Activated T-helper 17 cell treated with anti-CD3 and anti-CD28 coated beads, Interleukin-2, amount 50 U/mL, for 72 hours (primary cell): ENCODE measurements at regions not wholly inside any gene's neighbourhood (a gene's known extent, or its start where the extent isn't known, plus 50 kb on each side); places are given as distances from the start of the nearest gene placed in this dataset.

Experiments
- ATAC-seq: fragments of 150-1000 bp; cut with Tn5 transposase; replicated peaks from 2 replicates; pipeline ENCODE4 v1.10.0; 2021; ENCODE audit warnings: mild to moderate bottlenecking, moderate library complexity
- H3K27ac Mint-ChIP-seq: one replicate; pipeline ENCODE4 v1.8.0; 2022; ENCODE audit warnings: mixed read lengths
- H3K27me3 Mint-ChIP-seq: one replicate; pipeline ENCODE4 v1.8.0; 2022; ENCODE audit warnings: mixed read lengths
- H3K36me3 Mint-ChIP-seq: one replicate; pipeline ENCODE4 v1.8.0; 2022; ENCODE audit warnings: low read depth, mild to moderate bottlenecking, mixed read lengths
- H3K4me1 Mint-ChIP-seq: one replicate; pipeline ENCODE4 v1.8.0; 2022; ENCODE audit warnings: mixed read lengths
- H3K4me3 Mint-ChIP-seq: one replicate; pipeline ENCODE4 v1.8.0; 2022; ENCODE audit warnings: mild to moderate bottlenecking, mixed read lengths
- H3K9me3 Mint-ChIP-seq: one replicate; pipeline ENCODE4 v1.8.0; 2022; ENCODE audit warnings: mixed read lengths

DNA sequence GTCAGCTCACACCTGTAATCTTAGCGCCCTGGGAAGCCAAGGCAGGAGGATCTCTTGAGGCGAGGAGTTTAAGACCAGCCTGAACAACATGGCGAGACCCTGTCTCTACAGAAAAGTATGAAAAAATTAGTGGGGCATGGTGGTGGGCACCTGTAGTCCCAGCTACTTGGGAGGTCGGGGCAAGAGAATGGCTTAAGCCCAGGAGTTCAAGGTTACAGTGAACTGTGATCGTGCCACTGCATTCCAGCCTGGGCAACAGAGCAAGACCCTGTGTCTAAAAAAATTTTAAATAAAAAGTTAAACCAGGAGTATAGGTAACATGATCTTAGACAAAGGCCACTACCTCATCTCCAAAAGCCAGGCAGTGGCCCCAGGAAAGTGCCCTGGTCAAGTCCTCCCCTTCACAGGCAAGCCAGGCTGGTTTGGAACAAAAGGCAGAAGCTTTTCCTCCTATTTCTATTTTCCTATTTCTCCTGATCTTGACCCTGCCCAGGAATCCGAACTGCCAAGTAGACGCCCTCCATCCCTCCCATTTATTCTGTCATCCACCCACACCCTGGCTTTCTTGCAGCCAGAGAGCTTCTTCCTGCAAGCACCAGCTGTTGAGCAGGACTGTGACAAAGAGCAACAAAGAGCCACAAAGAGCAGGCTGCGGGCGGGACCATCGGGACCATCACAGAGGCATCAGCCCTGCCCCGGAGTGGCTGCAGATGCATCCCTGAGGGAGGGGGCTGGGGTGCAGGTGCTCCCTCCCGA, 149.9 kb upstream of the AFDN start:
- Mint-ChIP-seq H3K4me1 (no peaks in the 10 kb centered on the region), H3K27ac (no peak overlapping the region), H3K4me3 (no peak overlapping the region), H3K27me3 (peaks cover 60% of the 10 kb centered on the region), H3K9me3 (peaks cover 5% of the 10 kb centered on the region), H3K36me3 (no peaks in the 10 kb centered on the region)
- no peak for ATAC-seq

DNA sequence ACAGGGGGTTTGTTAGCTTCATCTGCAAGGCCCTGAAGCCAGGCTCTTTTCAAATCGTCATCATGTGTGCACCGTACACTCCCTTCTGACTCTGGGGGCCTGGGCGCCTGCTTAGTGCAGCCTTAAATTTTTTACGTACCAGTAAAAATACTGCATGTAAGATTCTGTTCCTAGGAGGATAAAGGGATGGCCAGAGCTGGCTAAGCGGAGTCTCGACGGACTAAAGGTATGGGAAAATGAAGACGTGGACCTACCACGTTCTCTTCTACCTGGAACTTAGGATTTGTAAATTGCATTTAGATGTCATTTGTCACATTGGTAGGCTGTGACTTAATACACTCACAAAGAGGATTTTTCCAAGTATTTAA, 149.3 kb upstream of the AFDN start:
- peaks cover 3% of the 10 kb centered on the region for H3K9me3 Mint-ChIP-seq
- H3K36me3 Mint-ChIP-seq, result no peaks in the 10 kb centered on the region
- peaks cover 63% of the 10 kb centered on the region for H3K27me3 Mint-ChIP-seq
- H3K4me1 Mint-ChIP-seq, result no peaks in the 10 kb centered on the region
- no peak for ATAC-seq
- no peak overlapping the region for H3K4me3 Mint-ChIP-seq
- H3K27ac Mint-ChIP-seq, result no peak overlapping the region

DNA sequence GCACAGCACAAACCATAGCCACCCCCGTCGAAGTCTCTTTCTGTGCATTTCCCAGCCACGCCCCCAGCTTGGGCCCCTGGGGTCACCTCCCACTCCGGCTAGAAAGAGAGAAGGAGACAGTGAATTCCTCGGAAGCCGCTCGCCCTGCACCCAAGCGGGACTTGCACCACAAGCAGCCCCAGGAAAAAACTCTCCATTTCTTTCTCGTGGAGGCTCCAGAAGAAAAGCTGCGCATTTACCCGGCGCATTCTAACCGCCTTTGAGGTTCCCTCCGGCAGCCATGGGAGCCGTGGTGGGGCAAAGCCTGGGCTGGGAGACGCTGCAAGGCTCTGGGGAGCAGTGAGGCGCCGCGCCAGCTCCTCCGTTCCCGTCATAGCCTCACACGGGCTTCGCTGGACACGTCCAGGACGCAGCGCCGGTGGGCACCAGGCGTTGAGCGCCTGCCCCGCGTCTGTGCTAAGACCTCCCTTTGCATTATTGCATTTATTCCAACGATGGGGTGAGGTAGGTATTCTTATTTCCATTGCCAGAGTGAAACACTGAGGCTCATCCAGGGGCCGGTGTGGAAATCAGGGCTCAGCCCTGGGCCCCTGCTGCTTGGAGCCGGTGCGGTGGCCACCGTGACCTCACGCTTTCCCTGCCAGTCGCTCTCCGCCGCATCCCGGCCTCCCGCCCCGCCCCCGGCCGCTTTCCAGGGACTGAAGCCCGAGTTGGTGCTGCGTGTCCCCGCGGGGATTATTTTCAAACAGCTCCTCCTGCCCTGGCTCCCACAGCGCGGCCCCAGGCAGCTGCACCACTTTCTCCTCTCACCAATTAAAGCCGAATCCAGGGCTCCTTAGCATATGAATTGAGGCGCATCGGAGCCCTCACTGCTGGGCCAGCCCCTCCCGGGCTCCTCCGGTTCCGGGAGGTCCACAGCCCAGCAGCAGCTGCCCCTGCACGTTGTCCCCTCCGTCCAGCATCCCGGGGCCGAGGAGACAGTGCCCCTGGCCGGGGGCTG, 148.3 kb upstream of the AFDN start:
- Mint-ChIP-seq H3K27ac (no peak overlapping the region), H3K4me3 (no peak overlapping the region), H3K36me3 (no peaks in the 10 kb centered on the region), H3K9me3 (no peaks in the 10 kb centered on the region), H3K4me1 (no peaks in the 10 kb centered on the region), H3K27me3 (peaks cover 69% of the 10 kb centered on the region)
- no peak for ATAC-seq

DNA sequence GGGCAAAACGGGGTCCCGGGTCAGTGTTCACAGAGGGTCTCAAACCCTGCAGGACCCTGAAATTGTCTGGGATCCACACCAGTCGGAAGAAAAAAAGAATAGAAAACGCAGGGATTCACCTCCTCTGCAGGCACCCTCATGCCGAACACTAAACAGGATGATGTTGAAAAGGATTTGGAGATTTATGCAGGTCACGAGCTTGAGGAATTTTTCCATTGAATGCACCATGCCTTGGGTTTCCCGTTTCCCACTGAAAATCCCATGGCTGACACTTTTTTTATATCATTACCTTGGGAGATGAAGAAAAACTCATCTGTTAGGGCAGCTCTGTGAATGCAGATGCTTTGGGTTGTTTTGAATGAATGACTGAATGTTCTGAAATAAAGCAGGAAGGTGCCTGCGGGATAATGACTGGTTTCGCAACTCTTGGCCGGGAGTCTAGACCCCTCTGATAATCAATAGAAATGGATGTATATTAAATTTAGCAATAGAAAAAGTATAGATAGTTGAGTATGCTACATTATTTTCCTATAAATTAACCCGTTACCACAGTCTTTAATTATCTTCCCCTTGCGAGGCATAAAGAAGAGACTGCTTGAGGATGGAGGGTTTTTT, 147.5 kb upstream of the AFDN start:
- H3K4me3 Mint-ChIP-seq, result no peak overlapping the region
- no peaks in the 10 kb centered on the region for H3K4me1 Mint-ChIP-seq

DNA sequence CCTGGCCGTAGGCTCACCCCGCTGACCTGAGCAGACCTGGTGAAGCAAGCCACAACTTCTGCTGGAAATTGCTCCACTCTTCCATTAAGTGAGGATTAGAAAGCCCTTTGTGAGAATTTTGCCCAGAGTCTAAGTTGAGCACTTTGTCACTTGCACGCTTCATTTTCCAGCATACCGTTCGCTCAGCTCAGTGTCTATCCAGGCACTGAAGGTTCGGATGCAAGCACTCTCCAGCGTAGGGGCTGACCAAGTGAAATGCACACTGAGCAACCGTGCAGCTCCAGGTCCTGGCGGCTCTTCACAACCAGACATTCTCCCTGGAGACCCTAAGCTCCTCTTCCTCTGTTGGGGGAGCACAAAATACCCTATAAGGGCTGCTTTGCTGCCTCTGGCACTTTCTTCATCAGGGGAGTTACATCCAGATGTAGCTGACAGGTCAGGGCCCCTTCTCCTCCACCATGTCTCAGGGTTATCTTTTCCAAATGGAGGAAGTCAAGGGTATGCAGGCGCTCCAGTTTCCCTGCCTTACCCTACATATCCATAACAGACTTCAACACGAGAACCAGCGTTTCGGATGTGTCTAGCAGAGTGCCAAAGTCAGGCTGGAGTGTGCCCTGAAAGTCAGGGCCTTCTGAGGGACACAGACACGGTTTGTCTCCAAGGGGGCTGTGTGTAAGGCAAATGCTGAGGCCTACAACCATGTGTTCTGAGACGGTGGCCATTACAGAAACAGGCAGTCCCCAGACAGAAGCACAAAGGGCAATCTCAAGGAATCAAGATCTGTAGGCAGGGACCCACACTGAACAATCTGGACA, 146.7 kb upstream of the AFDN start:
- no peak for ATAC-seq

More for the DNA sequence above, 147.5 kb upstream of the AFDN start:
- peaks cover 76% of the 10 kb centered on the region for H3K27me3 Mint-ChIP-seq
- H3K27ac Mint-ChIP-seq, result no peak overlapping the region
- no peaks in the 10 kb centered on the region for H3K36me3 Mint-ChIP-seq
- no peak for ATAC-seq
- no peaks in the 10 kb centered on the region for H3K9me3 Mint-ChIP-seq

DNA sequence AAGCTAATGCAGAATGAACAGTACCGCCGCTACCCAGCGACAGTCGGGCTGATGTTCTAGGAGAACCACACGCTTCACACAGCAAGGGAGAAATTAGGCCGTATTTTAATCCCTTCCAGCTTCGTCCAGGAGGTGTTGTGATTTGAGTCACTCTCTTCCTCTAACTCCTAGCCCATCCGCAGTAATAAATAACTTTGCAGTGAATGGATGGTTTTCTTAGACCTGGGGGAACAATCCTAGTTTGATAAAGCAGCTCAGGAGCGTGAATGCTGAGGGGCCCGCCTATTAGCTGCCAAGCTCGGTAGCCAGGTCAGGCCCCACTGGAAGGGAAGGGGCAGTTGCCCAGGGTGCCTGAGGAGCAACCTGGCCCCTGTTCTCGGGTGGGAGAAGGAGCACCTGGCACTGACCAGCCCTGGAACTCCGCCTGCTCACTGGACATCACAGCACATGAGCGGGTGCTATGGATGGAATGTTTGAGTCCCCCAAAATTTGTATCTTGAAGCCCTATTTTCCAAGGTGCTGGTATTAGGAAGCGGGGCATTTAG, 146.0 kb upstream of the AFDN start:
- no peak overlapping the region for H3K27ac Mint-ChIP-seq
- no peak for ATAC-seq
- H3K9me3 Mint-ChIP-seq, result no peaks in the 10 kb centered on the region
- H3K4me1 Mint-ChIP-seq, result no peaks in the 10 kb centered on the region
- H3K4me3 Mint-ChIP-seq, result no peak overlapping the region
- no peaks in the 10 kb centered on the region for H3K36me3 Mint-ChIP-seq
- H3K27me3 Mint-ChIP-seq, result peaks cover 75% of the 10 kb centered on the region

More for the DNA sequence above, 146.7 kb upstream of the AFDN start:
- no peak overlapping the region for H3K4me3 Mint-ChIP-seq
- no peaks in the 10 kb centered on the region for H3K9me3 Mint-ChIP-seq
- no peak overlapping the region for H3K27ac Mint-ChIP-seq
- H3K36me3 Mint-ChIP-seq, result no peaks in the 10 kb centered on the region
- H3K27me3 Mint-ChIP-seq, result peaks cover 74% of the 10 kb centered on the region
- no peaks in the 10 kb centered on the region for H3K4me1 Mint-ChIP-seq

DNA sequence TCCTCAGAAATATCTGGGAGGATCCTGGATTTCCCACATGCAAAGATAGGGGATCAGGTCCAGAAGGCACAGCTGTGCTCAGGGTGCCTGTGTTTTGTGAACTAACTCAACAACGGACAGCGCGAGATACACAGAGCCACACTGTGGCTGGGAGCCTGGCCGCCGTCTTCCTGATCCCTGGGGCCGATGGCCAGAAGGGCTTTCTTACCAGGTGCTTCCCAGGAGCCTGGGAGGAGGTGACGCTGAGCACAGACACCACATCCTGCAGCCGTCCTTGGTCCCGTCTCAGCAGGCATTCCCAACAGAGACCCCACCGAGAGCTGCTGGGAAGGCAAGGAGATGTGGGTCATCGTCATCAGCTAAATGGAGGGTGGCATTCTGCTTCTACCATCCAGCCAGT, 144.6 kb upstream of the AFDN start:
- Mint-ChIP-seq H3K4me1 (no peaks in the 10 kb centered on the region), H3K36me3 (no peaks in the 10 kb centered on the region), H3K27me3 (peaks cover 65% of the 10 kb centered on the region), H3K27ac (no peak overlapping the region), H3K9me3 (no peaks in the 10 kb centered on the region), H3K4me3 (no peak overlapping the region)
- no peak for ATAC-seq

DNA sequence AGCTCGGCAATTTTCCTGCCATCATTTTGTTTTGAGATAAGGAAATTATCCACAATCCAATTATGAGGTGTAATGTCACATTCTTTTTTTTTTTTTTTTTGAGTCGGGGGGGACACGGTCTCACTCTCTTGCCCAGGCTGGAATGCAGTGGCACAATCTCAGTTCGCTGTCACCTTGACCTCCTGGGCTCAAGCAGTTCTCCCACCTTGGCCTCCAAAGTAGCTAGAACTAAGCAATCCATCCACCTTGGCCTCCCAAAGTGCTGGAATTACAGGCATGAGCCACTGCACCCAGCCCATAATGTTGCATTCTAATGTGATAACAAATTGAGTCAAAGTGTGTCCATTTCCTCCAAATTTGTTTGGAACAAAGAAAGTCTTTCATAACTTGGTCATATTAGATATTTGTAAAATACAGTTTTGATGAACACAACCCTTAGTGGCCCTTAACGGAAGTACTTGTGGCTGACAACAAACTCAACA, 144.1 kb upstream of the AFDN start:
- Mint-ChIP-seq H3K9me3 (no peaks in the 10 kb centered on the region), H3K27me3 (peaks cover 63% of the 10 kb centered on the region), H3K36me3 (no peaks in the 10 kb centered on the region), H3K27ac (no peak overlapping the region), H3K4me3 (no peak overlapping the region), H3K4me1 (no peaks in the 10 kb centered on the region)
- ATAC-seq, result no peak

DNA sequence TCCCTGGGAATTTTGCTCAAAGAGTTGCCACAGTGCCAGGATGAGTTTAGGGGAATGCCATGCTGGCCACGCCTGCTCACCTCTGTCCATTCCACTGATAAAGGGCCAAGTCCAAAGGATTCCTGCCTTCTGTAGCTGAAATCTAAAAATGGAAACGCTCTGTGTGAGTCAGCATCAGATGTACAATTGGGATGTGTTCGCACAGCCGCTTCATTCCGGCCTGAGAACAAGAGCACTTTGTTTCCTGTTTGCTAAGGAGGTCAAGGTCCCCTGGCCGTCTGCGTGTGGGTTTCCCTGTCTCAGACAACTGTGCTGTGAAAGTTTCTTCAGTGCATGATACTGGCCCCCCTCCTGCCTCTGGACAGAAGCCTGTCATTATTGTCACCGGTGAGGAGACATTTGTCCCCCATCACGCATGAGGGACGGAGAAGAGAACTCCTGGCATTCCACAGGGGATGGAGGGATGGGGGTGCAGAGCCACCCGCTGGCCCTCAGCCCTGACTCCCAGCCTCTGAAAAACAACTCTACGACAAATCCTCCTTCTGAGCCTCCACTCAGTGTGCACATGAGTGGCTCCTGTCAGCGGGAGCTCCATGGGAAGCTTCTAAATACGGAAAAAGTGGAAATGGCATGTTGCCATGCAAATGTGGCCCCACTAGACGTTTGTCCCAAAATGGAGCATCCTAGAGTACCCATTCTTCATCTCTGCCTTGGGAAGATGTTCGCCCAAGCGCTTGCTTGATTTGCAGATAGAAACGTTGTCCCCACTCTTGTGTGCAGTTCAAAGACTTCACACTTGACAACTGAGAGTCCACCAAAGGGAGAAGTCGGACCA, 143.5 kb upstream of the AFDN start:
- Mint-ChIP-seq H3K9me3 (no peaks in the 10 kb centered on the region), H3K27me3 (peaks cover 59% of the 10 kb centered on the region), H3K27ac (no peak overlapping the region), H3K4me1 (no peaks in the 10 kb centered on the region), H3K36me3 (no peaks in the 10 kb centered on the region), H3K4me3 (no peak overlapping the region)
- no peak for ATAC-seq

DNA sequence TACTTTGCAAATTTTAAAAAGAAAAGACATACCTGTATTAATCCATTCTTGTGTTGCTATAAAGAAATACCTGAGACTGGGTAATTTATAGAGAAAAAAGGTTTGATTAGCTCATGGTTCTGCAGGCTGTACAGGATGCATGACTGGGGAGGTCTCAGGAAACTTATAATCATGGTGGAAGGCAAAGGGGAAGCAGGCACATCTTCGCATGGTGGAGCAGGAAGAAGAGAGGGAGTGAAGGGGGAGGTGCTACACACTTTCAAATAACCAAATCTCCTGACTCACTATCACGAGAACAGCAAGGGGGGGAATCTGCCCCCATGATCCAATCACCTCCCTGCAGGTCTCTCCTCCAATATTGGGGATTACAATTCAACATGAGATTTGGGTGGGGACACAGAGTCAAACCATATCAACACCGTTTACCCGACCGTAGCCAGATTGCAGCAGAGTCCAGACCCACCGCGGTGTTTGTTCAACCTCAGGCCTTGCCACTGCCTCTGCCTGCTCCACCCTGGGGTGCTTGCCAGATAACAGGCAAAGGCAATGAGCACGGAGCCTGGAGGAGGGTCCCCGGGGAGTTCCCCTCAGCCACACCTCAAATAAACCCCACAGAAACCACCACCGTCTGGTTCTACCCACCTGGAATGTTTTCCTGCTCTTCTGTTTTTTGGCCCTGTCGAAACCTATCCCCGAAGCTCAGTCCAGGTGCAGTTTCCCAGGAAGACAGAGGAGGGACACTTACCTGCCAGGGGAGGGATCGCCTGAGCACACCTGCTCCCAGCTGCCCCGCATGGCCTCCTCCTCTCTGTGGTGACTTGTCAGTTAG, 142.2 kb upstream of the AFDN start:
- H3K36me3 Mint-ChIP-seq, result no peaks in the 10 kb centered on the region
- H3K4me1 Mint-ChIP-seq, result no peaks in the 10 kb centered on the region
- no peak for ATAC-seq
- H3K27ac Mint-ChIP-seq, result no peak overlapping the region
- H3K27me3 Mint-ChIP-seq, result peaks cover 49% of the 10 kb centered on the region
- H3K4me3 Mint-ChIP-seq, result no peak overlapping the region
- no peaks in the 10 kb centered on the region for H3K9me3 Mint-ChIP-seq

DNA sequence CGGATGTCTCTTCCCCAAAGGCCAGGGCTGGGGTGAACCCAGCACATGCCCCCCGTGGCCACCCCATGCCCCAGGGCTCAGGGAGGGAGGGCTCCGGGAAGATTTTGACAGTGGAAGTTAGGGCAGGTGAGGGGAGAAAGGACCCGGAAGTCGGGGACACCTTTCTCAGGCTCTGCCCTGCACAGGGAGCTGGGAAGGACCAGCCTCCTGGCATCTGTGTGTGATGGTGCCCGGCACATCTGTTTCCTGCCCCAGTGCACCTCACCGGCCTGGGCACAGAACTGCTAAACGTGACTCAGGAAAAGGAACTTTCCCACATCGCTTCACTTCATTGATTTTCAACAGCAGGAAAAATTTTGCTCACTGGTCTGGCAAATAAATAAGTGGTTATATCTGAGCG, 141.1 kb upstream of the AFDN start:
- no peaks in the 10 kb centered on the region for H3K36me3 Mint-ChIP-seq
- H3K9me3 Mint-ChIP-seq, result no peaks in the 10 kb centered on the region
- peaks cover 39% of the 10 kb centered on the region for H3K27me3 Mint-ChIP-seq
- H3K4me1 Mint-ChIP-seq, result no peaks in the 10 kb centered on the region
- no peak for ATAC-seq
- H3K27ac Mint-ChIP-seq, result no peak overlapping the region
- no peak overlapping the region for H3K4me3 Mint-ChIP-seq

DNA sequence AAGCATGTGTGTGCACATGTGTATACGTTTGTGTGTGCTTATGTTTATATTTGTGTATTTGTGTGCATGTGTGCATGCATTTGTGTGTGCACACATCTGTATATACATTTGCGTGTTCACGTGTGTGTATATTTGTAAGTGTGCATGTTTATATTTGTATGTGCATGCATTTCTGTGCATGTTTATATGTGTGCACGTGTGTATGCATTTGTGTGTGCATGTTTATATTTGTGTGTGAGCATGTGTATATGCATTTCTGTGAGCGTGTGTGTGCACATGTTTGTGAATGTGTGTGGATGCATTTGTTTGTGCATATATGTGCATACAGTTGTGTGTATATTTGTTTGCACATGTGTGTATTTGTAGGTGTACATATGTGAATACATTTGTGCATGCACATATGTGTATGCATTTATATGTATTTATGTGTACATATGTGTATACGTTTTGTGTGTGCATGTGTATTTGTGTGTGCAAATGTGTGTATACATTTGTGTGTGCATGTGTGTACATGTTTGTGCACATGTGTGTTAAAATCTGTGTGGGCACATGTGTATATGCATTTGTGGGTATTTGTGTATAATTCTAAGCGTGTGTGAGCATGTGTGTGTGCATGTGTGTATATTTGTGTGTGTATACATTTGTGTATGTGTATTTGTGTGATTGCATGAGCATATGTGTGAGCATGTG, 140.4 kb upstream of the AFDN start:
- H3K4me1 Mint-ChIP-seq, result no peaks in the 10 kb centered on the region
- H3K4me3 Mint-ChIP-seq, result no peak overlapping the region
- no peaks in the 10 kb centered on the region for H3K36me3 Mint-ChIP-seq
- H3K27ac Mint-ChIP-seq, result no peak overlapping the region
- no peaks in the 10 kb centered on the region for H3K9me3 Mint-ChIP-seq
- peaks cover 41% of the 10 kb centered on the region for H3K27me3 Mint-ChIP-seq
- ATAC-seq, result no peak
